BLaER1 (cell line): ENCODE measurements at regions not wholly inside any gene's neighbourhood (a gene's known extent, or its start where the extent isn't known, plus 50 kb on each side); places are given as distances from the start of the nearest gene placed in this dataset.
A peak's percentile ranks its signal among the peaks of the same experiment; 100 is the strongest.

ENCODE experiments used
- H3K27ac ChIP-seq: shearing (Covaris generic); formaldehyde crosslinking; 2 replicates; pipeline ENCODE4 v1.8.1; 2022
- H3K27me3 ChIP-seq: shearing (Covaris generic); formaldehyde crosslinking; 2 replicates; pipeline ENCODE4 v1.8.1; 2022
- H3K36me3 ChIP-seq: shearing (Covaris generic); formaldehyde crosslinking; 2 replicates; pipeline ENCODE4 v1.8.1; 2022
- H3K4me1 ChIP-seq: shearing (Covaris generic); formaldehyde crosslinking; 2 replicates; pipeline ENCODE4 v1.8.1; 2022
- H3K4me2 ChIP-seq: shearing (Covaris generic); formaldehyde crosslinking; 2 replicates; pipeline ENCODE4 v1.8.1; 2022
- H3K4me3 ChIP-seq: shearing (Covaris generic); formaldehyde crosslinking; 2 replicates; pipeline ENCODE4 v1.8.1; 2022
- H3K9ac ChIP-seq: shearing (Covaris generic); formaldehyde crosslinking; 2 replicates; pipeline ENCODE4 v1.8.1; 2022
- H3K9me3 ChIP-seq: shearing (Covaris generic); formaldehyde crosslinking; 2 replicates; pipeline ENCODE4 v1.8.1; 2022
- H4K20me1 ChIP-seq: shearing (Covaris generic); formaldehyde crosslinking; 2 replicates; pipeline ENCODE4 v1.8.1; 2022
- Cebpa-rat ChIP-seq: shearing (Covaris generic); IDR thresholded peaks from 2 replicates; pipeline ENCODE4 v1.8.1; 2022

DNA sequence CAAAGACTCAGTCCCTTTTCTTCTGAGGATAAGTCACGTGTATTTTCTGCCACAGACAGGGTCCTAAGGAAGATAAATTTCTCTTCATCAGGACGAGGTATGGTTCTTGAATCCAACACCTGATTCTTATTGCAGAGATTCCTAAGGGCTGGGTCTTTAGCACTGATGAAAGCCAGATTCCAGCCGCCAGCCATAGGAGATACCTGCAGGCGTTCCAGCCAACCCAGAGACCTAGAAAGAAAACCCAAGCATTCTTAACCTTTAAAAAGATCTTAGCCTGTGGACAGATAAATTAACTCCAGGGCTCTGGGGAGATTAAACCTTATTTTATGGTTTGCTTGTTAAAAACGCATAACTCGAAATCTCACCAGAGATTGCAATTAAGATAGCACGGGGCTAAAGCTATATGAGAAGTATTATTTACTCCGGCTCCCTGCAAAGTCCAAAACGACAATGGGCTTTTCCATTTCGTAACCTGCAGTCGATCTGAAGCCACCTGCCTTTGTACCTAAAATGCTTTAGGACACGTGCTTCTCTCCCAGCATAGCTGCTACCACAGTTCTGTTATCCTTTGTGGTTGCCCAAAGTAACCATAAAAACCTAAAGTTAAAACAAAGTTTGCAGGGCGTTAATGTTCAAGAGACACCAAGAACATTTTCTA is 104.5 kb downstream of the NXPE2 start:
- no peaks in the 10 kb centered on the region for H3K36me3 ChIP-seq
- no peak overlapping the region for H3K4me3 ChIP-seq
- H3K27ac ChIP-seq = no peak overlapping the region
- no peaks in the 10 kb centered on the region for H3K27me3 ChIP-seq
- peaks cover 34% of the 10 kb centered on the region for H3K4me1 ChIP-seq
- no peak overlapping the region for H3K9ac ChIP-seq
- no peaks in the 10 kb centered on the region for H3K9me3 ChIP-seq
- TF ChIP-seq Cebpa-rat = no peak
- no peaks in the 10 kb centered on the region for H4K20me1 ChIP-seq
- no peak overlapping the region for H3K4me2 ChIP-seq

GRCh38 chr11:114783805-114784204 is 105.5 kb downstream of the NXPE2 start:
- peaks cover 24% of the 10 kb centered on the region for H3K4me1 ChIP-seq

GRCh38 chr11:114784216-114784615 is 105.9 kb downstream of the NXPE2 start:
- no peaks in the 10 kb centered on the region for H3K9me3 ChIP-seq
- no peak overlapping the region for H3K4me2 ChIP-seq
- H3K27ac ChIP-seq = no peak overlapping the region
- TF ChIP-seq Cebpa-rat = no peak
- no peaks in the 10 kb centered on the region for H3K27me3 ChIP-seq
- H4K20me1 ChIP-seq = no peaks in the 10 kb centered on the region
- no peak overlapping the region for H3K4me3 ChIP-seq
- H3K4me1 ChIP-seq = peaks cover 20% of the 10 kb centered on the region
- H3K9ac ChIP-seq = no peak overlapping the region
- no peaks in the 10 kb centered on the region for H3K36me3 ChIP-seq

More at GRCh38 chr11:114783805-114784204, 105.5 kb downstream of the NXPE2 start:
- no peaks in the 10 kb centered on the region for H4K20me1 ChIP-seq
- H3K9ac ChIP-seq = no peak overlapping the region
- H3K27me3 ChIP-seq = no peaks in the 10 kb centered on the region
- no peak overlapping the region for H3K27ac ChIP-seq
- no peaks in the 10 kb centered on the region for H3K36me3 ChIP-seq
- H3K4me3 ChIP-seq = no peak overlapping the region
- H3K9me3 ChIP-seq = no peaks in the 10 kb centered on the region
- no peak for TF ChIP-seq Cebpa-rat
- no peak overlapping the region for H3K4me2 ChIP-seq

DNA sequence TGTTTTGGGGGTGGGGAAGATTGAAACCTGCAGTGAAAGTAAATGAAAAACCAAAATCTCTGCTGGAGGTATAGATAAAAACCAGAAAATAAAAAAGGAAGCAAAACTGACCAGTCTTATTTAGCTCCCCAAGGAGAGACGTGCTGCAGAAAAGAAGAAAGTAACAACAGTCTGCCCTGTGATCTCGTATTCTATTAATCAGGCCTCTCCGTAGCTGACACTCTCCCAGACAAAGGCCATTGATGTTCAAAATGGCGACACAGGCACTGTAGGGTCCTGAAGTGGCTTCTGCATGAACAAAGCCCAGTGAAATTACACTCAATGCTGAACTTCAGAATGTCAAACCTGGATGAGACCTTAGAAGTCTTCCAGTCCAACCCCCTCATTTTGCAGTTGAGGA is 106.6 kb downstream of the NXPE2 start:
- no peaks in the 10 kb centered on the region for H3K36me3 ChIP-seq
- H4K20me1 ChIP-seq = no peaks in the 10 kb centered on the region
- no peak overlapping the region for H3K4me2 ChIP-seq
- H3K9ac ChIP-seq = no peak overlapping the region
- H3K27ac ChIP-seq = no peak overlapping the region
- TF ChIP-seq Cebpa-rat = no peak
- H3K9me3 ChIP-seq = no peaks in the 10 kb centered on the region
- peaks cover 13% of the 10 kb centered on the region for H3K4me1 ChIP-seq
- H3K27me3 ChIP-seq = no peaks in the 10 kb centered on the region
- H3K4me3 ChIP-seq = no peak overlapping the region

DNA sequence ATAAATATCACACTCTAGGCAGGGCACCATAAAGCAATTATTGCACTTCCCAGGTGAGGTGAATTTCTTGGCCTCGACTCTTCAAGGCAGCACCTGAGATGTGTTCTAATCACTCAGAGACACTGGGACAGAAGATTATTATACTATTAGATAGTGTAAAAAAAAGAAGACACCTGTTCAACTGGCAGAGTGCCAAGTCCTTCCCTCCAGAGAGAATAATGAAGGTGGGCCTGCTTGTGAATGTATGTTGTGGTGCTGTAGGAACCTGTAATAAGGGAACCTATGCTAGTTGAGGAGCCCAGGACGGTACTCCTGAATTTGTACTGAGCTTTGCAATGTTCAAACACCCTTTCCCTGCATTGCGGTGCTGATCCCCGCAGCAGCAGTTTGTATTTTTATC is 107.5 kb downstream of the NXPE2 start:
- Histone ChIP-seq H3K36me3 (no peaks in the 10 kb centered on the region), H3K27ac (no peak overlapping the region), H4K20me1 (no peaks in the 10 kb centered on the region), H3K9ac (no peak overlapping the region), H3K4me3 (no peak overlapping the region), H3K9me3 (no peaks in the 10 kb centered on the region), H3K27me3 (no peaks in the 10 kb centered on the region), H3K4me2 (no peak overlapping the region), H3K4me1 (peaks cover 4% of the 10 kb centered on the region)
- TF ChIP-seq Cebpa-rat = no peak

- Histone ChIP-seq H3K27me3 (no peaks in the 10 kb centered on the region), H4K20me1 (no peaks in the 10 kb centered on the region), H3K27ac (no peak overlapping the region), H3K36me3 (no peaks in the 10 kb centered on the region), H3K9ac (no peak overlapping the region), H3K4me3 (no peak overlapping the region), H3K4me2 (no peak overlapping the region), H3K9me3 (no peaks in the 10 kb centered on the region), H3K4me1 (no peaks in the 10 kb centered on the region)
- TF ChIP-seq Cebpa-rat = no peak
Measured at GRCh38 chr11:114787126-114787525, 108.8 kb downstream of the NXPE2 start.

DNA sequence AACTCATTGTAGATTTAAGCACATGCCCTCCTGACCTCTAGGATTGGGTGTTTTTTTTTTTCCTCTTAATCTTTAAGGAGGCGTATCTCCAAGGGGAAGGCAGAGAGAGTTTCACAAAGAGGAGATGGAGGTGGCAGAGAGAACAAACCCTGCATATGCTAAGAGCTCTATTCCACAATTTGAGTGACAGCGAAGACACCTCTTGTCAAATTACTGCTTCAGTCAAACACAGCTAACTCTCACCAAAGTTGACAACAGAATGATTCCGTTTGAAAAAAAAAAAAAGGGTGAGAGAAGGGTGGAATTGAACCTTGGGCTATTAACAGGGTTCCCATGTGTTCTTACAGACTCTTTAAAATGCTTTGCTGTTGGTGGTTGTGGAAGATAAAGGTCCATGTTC is 112.6 kb downstream of the NXPE2 start:
- Histone ChIP-seq H3K9me3 (no peaks in the 10 kb centered on the region), H3K27me3 (no peaks in the 10 kb centered on the region), H4K20me1 (no peaks in the 10 kb centered on the region), H3K27ac (no peak overlapping the region), H3K36me3 (no peaks in the 10 kb centered on the region), H3K4me3 (no peak overlapping the region), H3K9ac (no peak overlapping the region), H3K4me1 (peaks cover 6% of the 10 kb centered on the region), H3K4me2 (no peak overlapping the region)
- TF ChIP-seq Cebpa-rat = no peak

GRCh38 chr11:114794048-114794684 is 115.8 kb downstream of the NXPE2 start:
- Histone ChIP-seq H3K4me3 (no peak overlapping the region), H4K20me1 (no peaks in the 10 kb centered on the region), H3K4me1 (peaks cover 17% of the 10 kb centered on the region), H3K27me3 (no peaks in the 10 kb centered on the region), H3K4me2 (peak overlapping the region; percentile 30; the same call in 1 of the 2 replicates), H3K9me3 (no peaks in the 10 kb centered on the region), H3K27ac (no peak overlapping the region), H3K36me3 (no peaks in the 10 kb centered on the region), H3K9ac (no peak overlapping the region)
- TF ChIP-seq Cebpa-rat = no peak

DNA sequence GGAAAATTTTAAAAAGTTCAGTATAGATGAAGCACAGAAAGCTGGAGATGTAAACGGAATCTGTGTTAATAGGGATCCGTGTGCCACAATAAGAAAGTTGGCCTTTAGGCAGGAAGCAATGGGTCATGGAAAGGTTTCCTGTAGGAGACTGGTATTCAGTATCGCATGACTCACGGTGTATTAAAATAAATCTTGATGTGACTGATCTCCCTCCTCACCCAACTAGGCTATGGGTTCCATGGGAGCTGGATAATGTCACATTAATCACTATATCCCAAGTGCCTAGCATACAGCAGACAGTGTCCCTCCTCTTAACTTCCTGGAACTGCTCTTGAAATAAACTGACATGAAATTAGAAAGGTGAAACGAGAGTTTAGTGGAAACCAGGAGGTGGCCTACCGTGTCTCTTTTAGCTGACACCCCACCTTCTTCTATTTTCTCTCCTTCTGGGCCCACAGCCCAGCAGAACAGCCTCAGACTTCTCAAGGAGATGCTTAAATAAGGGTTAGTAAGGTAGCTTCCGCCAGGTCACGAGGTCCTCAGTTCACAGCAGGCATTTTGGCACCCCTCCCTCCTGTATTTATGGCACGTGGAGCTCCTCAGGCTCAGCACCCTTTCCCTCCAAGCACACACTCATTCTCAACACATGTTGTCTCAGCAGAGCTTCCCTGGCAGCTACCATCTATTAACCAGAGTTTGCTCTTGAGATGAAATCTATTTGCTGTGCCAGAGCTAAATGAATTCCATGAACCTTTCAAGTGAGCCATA is 118.8 kb downstream of the NXPE2 start:
- H3K4me1 ChIP-seq = peaks cover 24% of the 10 kb centered on the region
- H3K27ac ChIP-seq = no peak overlapping the region
- H3K9me3 ChIP-seq = no peaks in the 10 kb centered on the region
- no peaks in the 10 kb centered on the region for H3K27me3 ChIP-seq
- H3K4me2 ChIP-seq = no peak overlapping the region
- no peaks in the 10 kb centered on the region for H4K20me1 ChIP-seq
- no peaks in the 10 kb centered on the region for H3K36me3 ChIP-seq
- H3K4me3 ChIP-seq = no peak overlapping the region
- TF ChIP-seq Cebpa-rat = no peak
- H3K9ac ChIP-seq = no peak overlapping the region

DNA sequence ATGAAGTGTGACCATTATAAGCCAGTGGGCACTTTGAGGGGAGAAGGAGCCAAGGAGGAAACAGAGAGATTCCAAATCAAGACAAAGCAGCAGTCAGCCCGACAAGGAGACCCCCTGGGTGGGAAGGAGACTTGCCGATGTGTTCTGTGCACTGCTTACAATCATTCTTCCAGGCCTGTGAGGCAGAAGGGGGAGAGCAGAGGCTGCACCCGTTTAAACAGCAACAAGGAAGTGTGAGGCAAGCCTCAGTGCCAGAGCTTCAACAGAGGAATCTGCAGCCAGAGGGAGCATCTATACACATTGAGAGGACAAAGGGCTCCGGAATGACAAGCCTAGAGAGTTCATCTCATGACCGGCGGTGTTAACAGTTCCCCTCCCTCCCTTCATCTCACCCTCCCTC is 121.1 kb downstream of the NXPE2 start:
- Histone ChIP-seq H3K9ac (no peak overlapping the region), H3K4me3 (no peak overlapping the region), H3K4me2 (peak overlapping the region; percentile 39), H3K36me3 (no peaks in the 10 kb centered on the region), H4K20me1 (no peaks in the 10 kb centered on the region), H3K9me3 (no peaks in the 10 kb centered on the region), H3K27me3 (no peaks in the 10 kb centered on the region), H3K4me1 (peaks cover 25% of the 10 kb centered on the region), H3K27ac (peak overlapping the region; percentile 45; the same call in 1 of the 2 replicates)
- no peak for TF ChIP-seq Cebpa-rat
